ENCODE measurements at regions not wholly inside any gene's neighbourhood (a gene's known extent, or its start where the extent isn't known, plus 50 kb on each side); places are given as distances from the start of the nearest gene placed in this dataset.

DNA sequence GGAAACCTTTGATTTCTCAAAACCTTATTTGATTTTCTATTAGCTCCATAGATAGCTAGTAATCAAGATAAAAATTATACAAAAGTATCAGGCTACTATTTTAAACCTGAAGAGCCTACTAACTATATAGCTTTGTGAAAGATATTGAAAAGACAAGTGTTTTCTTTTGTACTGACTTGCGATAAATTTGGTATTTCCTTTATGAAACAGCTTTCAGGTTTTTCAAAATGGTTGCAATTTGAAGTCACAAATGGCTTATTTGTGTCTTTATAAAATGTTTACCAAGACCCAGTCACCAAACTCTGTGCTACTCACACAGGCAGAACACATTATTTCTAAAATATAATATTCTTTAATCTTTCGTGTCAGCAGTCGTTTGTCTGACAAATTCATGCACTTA lies 167.5 kb upstream of the ALCAM start:
- H3K9me3 Mint-ChIP-seq: peaks cover 3% of the 10 kb centered on the region
- no peaks in the 10 kb centered on the region for H3K36me3 Mint-ChIP-seq
- DNase-seq: no peak
- H3K27ac Mint-ChIP-seq: no peak overlapping the region
- no peak overlapping the region for H3K4me3 Mint-ChIP-seq
- no peaks in the 10 kb centered on the region for H3K4me1 Mint-ChIP-seq
- H3K27me3 Mint-ChIP-seq: no peaks in the 10 kb centered on the region

DNA sequence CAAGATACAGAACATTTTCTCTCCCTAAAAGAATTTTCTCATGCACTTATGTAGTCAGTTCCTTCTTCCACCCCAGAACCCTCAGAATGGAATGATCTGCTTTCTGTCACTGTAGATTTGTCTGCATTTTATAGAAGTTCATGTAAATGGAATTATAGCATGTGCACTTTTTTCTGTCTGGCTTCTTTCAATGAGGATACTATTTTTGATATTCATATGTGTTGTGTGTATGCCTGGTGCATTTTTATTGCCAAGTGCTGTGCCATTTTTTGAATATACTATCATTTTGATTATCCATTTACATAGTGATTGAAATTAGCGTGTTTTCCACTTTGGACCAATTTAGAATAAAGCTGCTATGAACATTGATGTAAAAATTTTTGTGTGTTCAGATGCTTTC lies 156.6 kb upstream of the ALCAM start:
- DNase-seq: no peak
- no peak overlapping the region for H3K4me3 Mint-ChIP-seq
- peaks cover 4% of the 10 kb centered on the region for H3K27me3 Mint-ChIP-seq
- H3K4me1 Mint-ChIP-seq: no peaks in the 10 kb centered on the region
- no peaks in the 10 kb centered on the region for H3K36me3 Mint-ChIP-seq
- no peak overlapping the region for H3K27ac Mint-ChIP-seq
- H3K9me3 Mint-ChIP-seq: no peaks in the 10 kb centered on the region

DNA sequence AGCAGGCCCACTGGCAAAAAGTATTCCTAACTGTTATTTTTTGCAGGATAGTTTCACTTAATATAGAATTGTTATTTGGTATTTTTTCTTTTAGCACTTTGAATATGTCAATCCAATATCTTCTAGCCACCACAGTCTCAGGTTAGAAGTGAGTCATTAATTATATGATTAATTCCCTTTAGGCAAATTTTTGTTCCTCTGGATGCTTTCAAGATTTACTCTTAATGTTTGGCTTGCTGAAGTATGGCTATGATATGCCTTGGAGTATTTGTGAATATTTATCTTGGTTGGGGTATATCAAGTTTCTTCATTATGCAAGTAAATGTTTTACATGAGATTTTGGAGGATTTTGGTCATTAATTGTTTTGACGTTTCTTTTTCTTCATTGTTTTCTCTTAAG lies 152.1 kb upstream of the ALCAM start:
- Mint-ChIP-seq H3K27ac (no peak overlapping the region), H3K9me3 (no peaks in the 10 kb centered on the region), H3K27me3 (peaks cover 4% of the 10 kb centered on the region), H3K36me3 (no peaks in the 10 kb centered on the region), H3K4me1 (no peaks in the 10 kb centered on the region), H3K4me3 (no peak overlapping the region)
- DNase-seq: no peak

DNA sequence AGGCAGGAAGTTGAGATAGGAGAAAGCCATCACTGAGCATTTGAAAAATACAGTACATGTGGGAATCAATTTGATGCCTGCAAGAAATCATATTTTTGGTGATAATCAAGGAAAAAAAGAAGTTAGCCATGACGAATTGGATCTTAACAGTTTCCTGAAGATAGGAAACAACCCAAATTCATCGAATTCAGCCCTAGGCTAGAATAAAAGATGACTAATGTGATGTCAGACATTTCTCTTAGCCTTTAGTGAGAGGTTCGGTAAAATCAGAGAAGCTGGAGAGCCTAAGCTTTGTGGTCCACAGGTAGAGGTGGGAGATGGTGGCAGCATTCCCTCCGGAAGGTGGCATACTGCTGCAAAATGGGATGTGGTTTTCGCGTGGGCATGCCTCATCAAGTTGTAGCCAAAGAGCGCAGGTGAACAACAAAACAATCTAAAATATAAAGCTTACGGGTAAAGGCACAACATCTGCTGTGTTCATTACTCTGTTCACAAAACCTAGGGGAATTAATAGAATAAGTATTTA lies 144.1 kb upstream of the ALCAM start:
- no peak overlapping the region for H3K4me3 Mint-ChIP-seq
- no peak for DNase-seq
- no peaks in the 10 kb centered on the region for H3K36me3 Mint-ChIP-seq
- H3K4me1 Mint-ChIP-seq: no peaks in the 10 kb centered on the region
- no peak overlapping the region for H3K27ac Mint-ChIP-seq
- H3K27me3 Mint-ChIP-seq: peaks cover 3% of the 10 kb centered on the region
- peaks cover 1% of the 10 kb centered on the region for H3K9me3 Mint-ChIP-seq

DNA sequence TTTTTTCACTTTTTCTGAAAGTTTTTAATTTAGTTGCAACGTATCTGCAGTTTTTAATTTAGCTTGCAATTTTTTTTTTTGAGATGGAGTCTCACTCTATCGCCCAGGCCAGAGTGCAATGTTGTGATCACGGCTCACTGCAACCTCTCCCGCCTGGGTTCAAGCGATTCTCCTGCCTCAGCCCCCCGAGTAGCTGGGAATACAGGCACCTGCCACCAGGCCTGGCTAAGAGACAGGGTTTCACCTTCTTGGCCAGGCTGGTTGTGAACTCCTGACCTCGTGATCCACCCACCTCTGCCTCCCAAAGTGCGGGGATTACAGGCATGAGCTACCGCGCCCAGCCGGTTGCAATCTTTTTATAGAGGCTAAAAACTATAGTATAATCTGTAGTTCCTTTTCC lies 142.9 kb upstream of the ALCAM start:
- Mint-ChIP-seq H3K27me3 (peaks cover 5% of the 10 kb centered on the region), H3K4me1 (no peaks in the 10 kb centered on the region), H3K9me3 (peaks cover 2% of the 10 kb centered on the region)

DNA sequence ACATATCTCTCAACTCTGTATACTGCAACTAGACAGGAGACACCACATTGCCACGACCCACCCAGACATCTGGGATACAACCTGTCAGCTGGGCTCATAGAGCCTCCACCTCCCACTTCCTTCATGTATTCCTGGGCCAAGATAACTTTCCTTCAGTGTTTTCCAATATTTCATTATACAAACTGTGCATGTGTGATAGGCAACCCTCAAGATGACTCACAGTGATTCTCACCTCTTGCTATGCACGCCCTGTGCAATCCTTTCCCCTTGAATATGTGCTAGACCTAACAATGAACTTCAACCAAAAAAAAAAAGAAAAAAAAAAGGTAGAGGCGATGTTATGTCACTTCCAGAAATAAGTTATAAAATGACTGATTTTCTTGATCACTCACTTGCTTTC lies 138.0 kb upstream of the ALCAM start:
- no peak overlapping the region for H3K4me3 Mint-ChIP-seq
- H3K27me3 Mint-ChIP-seq: peaks cover 9% of the 10 kb centered on the region
- DNase-seq: no peak
- H3K36me3 Mint-ChIP-seq: no peaks in the 10 kb centered on the region
- peaks cover 1% of the 10 kb centered on the region for H3K9me3 Mint-ChIP-seq
- no peak overlapping the region for H3K27ac Mint-ChIP-seq
- no peaks in the 10 kb centered on the region for H3K4me1 Mint-ChIP-seq

More for the DNA sequence above, 142.9 kb upstream of the ALCAM start:
- no peak for DNase-seq
- no peak overlapping the region for H3K27ac Mint-ChIP-seq
- no peaks in the 10 kb centered on the region for H3K36me3 Mint-ChIP-seq
- no peak overlapping the region for H3K4me3 Mint-ChIP-seq

DNA sequence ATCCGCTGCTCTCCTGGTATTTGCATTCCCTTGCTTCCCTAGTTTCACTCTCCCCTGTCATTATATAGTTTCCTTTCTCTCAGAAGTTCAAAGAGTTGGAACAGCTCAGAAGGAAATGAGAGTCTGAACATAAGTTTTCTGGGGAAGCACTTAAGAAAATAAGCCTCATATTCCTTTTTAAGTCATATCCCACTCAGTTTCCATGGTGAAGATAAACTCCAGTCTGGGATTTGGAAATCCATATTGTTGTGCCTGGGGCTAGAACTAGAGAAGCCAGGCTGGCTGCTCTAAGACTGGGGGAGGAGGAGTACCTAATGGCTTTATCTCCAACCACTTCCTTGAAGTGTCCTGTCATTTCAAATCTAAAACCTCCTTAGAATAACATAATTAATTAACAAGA lies 134.2 kb upstream of the ALCAM start:
- Mint-ChIP-seq H3K4me1 (no peaks in the 10 kb centered on the region), H3K4me3 (no peak overlapping the region), H3K27ac (no peak overlapping the region), H3K36me3 (no peaks in the 10 kb centered on the region), H3K27me3 (peaks cover 13% of the 10 kb centered on the region), H3K9me3 (peaks cover 1% of the 10 kb centered on the region)
- no peak for DNase-seq

DNA sequence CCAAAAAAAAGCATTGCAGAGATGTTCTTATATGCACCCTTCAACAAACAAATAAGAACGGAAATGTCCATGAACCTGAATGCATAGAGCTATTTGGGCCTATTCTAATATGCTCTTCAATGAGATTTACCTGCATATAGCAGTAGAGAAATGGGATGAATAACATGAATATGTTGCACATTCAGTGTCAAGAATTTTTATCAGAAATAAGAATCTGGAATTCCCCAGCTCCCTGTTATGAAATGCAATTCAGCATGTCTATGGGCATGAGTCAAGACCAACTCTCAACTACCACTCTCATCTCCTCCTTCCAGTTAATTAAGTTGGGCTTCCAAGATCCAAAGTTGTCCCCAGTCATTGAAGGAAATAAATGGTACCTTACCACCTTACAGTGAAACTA lies 133.7 kb upstream of the ALCAM start:
- Mint-ChIP-seq H3K27me3 (peaks cover 11% of the 10 kb centered on the region), H3K27ac (no peak overlapping the region), H3K36me3 (no peaks in the 10 kb centered on the region), H3K4me3 (no peak overlapping the region), H3K9me3 (peaks cover 1% of the 10 kb centered on the region), H3K4me1 (no peaks in the 10 kb centered on the region)
- no peak for DNase-seq

DNA sequence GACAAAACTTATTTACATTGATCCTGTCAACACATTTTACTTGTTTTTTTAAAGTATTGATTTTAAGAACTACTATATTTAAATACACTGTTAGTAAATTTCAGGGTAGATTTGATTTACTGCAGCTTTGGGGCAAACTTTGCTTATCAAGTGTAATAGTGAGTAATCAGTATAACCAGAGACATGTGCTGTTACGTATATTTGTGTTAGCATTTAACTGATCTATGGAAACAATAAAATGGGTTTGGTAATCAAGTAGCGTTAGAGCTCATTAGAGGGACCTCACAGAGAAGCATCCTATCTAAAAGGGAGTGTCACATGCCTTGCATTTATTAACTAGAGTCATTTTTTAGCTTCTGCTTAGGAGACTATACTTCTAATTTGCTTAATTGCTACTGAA lies 131.5 kb upstream of the ALCAM start:
- Mint-ChIP-seq H3K27ac (no peak overlapping the region), H3K36me3 (no peaks in the 10 kb centered on the region), H3K9me3 (no peaks in the 10 kb centered on the region), H3K27me3 (peaks cover 11% of the 10 kb centered on the region), H3K4me3 (no peak overlapping the region), H3K4me1 (no peaks in the 10 kb centered on the region)
- no peak for DNase-seq

DNA sequence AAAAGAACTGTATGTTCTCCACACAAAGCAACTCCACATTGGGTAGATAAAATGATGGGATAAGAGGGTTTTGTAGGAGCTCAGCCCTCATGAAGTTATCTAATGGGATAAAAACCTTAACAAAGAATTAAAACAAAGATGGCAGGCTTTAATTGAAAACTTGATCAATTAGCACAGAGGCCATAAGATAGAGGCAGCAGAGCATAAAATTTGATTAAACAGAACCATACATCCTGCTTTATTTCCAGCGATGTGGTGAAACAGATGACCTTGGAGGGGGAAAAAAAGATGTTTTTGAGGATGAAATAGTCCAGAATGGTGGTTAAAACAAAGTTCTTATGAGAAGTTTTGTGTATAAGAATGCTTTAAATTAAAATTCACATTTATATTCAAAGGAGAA lies 130.9 kb upstream of the ALCAM start:
- no peaks in the 10 kb centered on the region for H3K36me3 Mint-ChIP-seq
- no peak for DNase-seq
- peaks cover 11% of the 10 kb centered on the region for H3K27me3 Mint-ChIP-seq

DNA sequence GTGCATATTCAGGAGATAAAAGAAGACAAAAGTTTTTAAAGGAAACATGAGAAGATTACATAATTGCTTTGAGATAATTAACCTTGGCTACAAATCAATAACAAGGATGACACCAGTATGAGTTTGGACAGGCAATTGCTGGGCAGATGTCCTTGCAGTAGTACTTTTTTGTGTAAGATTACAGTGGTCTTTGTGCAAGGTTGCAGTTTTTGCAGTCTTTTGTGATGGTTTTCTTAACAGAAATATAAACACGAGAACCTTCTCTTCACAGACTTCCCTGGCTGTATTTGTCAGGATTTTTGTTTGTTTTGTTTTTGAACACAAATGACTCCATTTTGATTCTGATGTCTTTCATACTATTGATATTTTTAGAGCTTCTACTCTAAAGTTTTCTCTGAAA lies 128.3 kb upstream of the ALCAM start:
- Mint-ChIP-seq H3K4me3 (no peak overlapping the region), H3K36me3 (no peaks in the 10 kb centered on the region), H3K27me3 (peaks cover 6% of the 10 kb centered on the region), H3K4me1 (no peaks in the 10 kb centered on the region), H3K27ac (no peak overlapping the region), H3K9me3 (no peaks in the 10 kb centered on the region)
- no peak for DNase-seq

More for the DNA sequence above, 130.9 kb upstream of the ALCAM start:
- Mint-ChIP-seq H3K4me1 (no peaks in the 10 kb centered on the region), H3K4me3 (no peak overlapping the region), H3K27ac (no peak overlapping the region), H3K9me3 (no peaks in the 10 kb centered on the region)

DNA sequence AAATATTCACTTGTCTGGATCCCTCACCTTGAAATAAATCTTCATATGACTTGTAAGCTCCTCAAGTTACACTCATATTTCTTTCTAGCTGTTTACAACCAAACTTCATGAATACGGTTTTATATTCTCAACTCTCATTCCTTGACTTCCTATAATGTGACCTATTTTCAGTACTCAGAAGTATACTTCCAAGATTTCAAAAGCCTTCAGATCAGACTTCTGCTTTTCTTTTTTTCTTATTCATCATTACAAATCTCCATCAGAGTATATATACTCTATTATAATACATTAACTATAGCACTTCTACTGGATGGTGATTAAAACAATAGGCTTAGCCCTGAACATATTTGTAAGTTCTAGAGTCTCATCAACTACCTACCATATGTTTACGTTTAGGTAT lies 123.6 kb upstream of the ALCAM start:
- Mint-ChIP-seq H3K4me3 (no peak overlapping the region), H3K9me3 (no peaks in the 10 kb centered on the region), H3K27ac (no peak overlapping the region), H3K27me3 (peaks cover 4% of the 10 kb centered on the region), H3K4me1 (no peaks in the 10 kb centered on the region), H3K36me3 (no peaks in the 10 kb centered on the region)
- no peak for DNase-seq

DNA sequence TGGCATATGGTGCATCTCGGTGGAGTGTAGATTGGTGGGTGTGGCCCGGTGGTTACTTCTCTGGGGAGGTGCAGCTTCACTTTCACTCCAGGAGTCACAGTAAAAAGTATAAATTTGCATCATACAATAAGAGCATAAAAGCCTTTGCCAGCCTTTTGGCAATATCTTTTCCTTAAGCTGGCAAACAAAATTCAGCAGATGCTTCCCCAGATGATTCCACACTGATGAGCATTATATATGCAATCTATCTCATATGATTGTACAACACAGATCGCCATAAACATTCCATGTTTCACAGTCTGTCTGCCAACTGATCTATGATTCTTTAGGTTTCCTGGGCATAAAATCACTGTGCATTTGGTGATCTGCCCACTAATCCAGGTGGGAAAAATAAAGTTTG lies 120.2 kb upstream of the ALCAM start:
- peaks cover 8% of the 10 kb centered on the region for H3K27me3 Mint-ChIP-seq
- no peak overlapping the region for H3K27ac Mint-ChIP-seq
- no peak overlapping the region for H3K4me3 Mint-ChIP-seq
- peaks cover 2% of the 10 kb centered on the region for H3K9me3 Mint-ChIP-seq
- H3K4me1 Mint-ChIP-seq: no peaks in the 10 kb centered on the region
- H3K36me3 Mint-ChIP-seq: no peaks in the 10 kb centered on the region
- no peak for DNase-seq

DNA sequence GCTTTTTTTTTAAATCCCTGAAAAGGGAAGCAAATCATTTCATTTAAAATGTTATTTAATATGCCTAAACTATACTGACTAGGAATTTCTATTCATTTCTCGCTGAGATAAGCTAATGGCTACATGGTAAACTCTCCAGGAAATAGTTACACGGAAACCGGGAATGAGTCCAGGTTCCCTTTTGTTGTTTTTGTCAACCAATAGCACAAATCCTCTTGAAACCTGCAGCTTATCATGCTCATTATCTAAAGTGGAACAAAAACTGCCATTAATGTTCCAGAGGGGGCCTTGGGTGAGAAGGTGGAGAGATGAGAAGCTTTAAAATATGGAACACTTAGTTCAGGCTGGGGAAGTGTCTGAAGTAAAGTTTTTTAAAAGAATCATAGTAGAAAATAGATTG lies 113.5 kb upstream of the ALCAM start:
- H3K27me3 Mint-ChIP-seq: peaks cover 4% of the 10 kb centered on the region
- no peak overlapping the region for H3K4me3 Mint-ChIP-seq
- DNase-seq: no peak
- H3K27ac Mint-ChIP-seq: no peak overlapping the region
- no peaks in the 10 kb centered on the region for H3K36me3 Mint-ChIP-seq
- peaks cover 2% of the 10 kb centered on the region for H3K9me3 Mint-ChIP-seq
- no peaks in the 10 kb centered on the region for H3K4me1 Mint-ChIP-seq

DNA sequence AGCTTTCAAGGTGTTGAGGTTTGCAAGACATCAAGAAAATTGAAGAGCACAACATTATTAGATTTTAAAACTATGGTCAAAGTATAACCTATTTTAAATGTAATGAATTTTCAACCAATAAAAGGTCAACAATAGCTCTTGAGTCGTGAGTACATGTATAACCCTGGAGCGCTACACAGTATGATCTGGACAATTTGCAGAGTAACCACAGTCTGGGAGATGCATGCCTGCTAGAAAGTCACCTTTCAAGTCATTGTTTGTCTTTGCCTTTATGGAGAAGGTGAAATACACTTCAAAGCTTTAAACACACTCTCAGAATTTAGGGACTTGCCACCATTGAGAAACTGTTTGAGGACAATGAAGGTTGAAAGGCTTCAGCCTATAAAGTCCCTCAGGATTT lies 112.6 kb upstream of the ALCAM start:
- H3K27me3 Mint-ChIP-seq: peaks cover 4% of the 10 kb centered on the region

DNA sequence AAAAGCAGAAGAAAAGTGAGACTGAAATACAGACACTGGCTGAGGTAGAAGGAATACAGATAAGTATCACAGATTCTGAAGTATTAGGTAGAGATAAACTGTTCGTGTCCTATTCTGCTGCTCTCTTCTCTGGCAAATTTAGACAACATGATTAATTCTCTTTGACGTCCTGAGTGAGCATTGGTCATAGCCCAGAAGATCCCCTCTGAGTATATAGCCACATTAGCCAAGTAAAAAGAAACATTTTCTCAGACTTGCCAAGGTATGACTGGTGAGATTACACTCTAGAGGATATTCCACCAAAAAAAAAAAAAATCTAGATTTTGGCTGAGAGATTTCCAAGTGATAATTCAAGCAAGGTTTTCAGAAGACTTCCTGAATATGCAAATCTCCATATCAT lies 111.4 kb upstream of the ALCAM start:
- Mint-ChIP-seq H3K27ac (no peak overlapping the region), H3K4me1 (no peaks in the 10 kb centered on the region), H3K36me3 (no peaks in the 10 kb centered on the region), H3K4me3 (no peak overlapping the region), H3K9me3 (peaks cover 2% of the 10 kb centered on the region), H3K27me3 (peaks cover 4% of the 10 kb centered on the region)
- no peak for DNase-seq

More for the DNA sequence above, 112.6 kb upstream of the ALCAM start:
- Mint-ChIP-seq H3K27ac (no peak overlapping the region), H3K9me3 (peaks cover 2% of the 10 kb centered on the region), H3K36me3 (no peaks in the 10 kb centered on the region), H3K4me1 (no peaks in the 10 kb centered on the region), H3K4me3 (no peak overlapping the region)
- no peak for DNase-seq

DNA sequence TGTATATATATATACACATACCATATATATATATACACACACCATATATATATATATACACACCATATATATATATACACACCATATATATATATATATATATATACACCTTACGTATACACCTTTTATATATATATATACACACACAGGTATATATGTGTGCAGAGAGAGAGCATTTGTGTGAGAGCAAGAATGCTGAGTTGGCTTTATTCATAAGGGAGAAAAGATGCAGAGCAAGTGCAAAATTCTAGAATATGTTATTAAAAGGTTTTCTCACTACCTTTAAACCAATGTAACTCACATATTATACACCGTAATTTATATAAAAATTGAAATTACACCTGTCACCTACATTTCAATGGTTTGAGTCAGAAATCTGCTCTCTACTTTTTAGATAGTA lies 107.2 kb upstream of the ALCAM start:
- H3K9me3 Mint-ChIP-seq: no peaks in the 10 kb centered on the region
- no peak for DNase-seq
- H3K4me1 Mint-ChIP-seq: no peaks in the 10 kb centered on the region
- no peaks in the 10 kb centered on the region for H3K36me3 Mint-ChIP-seq
- no peak overlapping the region for H3K4me3 Mint-ChIP-seq
- H3K27ac Mint-ChIP-seq: no peak overlapping the region
- peaks cover 7% of the 10 kb centered on the region for H3K27me3 Mint-ChIP-seq

All from activated naive CD8-positive, alpha-beta T cell treated with anti-CD3 and anti-CD28 coated beads for 36 hours (primary cell).